ENCODE measurements at regions not wholly inside any gene's neighbourhood (a gene's known extent, or its start where the extent isn't known, plus 50 kb on each side); places are given as distances from the start of the nearest gene placed in this dataset.

DNA sequence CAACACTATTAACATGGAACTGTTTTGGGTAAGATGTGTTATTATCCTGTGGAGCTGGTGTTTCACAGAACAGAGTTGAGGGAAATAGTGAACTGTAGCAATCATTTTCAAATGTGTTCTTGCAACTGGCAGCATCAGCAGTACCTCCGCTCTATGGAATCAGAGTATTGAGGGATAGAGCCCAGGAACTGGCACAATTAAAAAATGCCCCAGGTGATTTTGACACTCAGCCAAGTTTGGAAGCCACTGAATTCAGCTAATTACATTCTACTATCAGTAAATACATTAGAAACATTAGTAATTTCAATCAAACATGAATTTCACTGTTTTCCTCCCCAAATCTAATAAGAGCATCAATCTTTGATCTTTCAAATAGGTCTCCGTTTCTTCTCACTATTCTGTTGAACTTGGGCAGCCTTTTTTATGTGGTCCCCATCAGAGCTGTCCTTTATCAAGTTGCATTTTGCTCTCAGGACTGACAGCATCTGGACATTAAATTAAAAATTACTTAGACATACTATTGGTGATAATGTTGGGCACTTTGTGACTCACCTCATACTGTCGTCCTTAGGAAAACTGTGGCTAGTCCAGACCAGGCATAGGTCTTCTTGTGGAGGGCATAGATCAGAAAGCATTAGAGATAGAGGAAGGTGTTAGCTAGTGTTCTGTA lies 251.5 kb downstream of the DHX35 start:
- DNase-seq (ENCODE audit: low spot score) = no peak

DNA sequence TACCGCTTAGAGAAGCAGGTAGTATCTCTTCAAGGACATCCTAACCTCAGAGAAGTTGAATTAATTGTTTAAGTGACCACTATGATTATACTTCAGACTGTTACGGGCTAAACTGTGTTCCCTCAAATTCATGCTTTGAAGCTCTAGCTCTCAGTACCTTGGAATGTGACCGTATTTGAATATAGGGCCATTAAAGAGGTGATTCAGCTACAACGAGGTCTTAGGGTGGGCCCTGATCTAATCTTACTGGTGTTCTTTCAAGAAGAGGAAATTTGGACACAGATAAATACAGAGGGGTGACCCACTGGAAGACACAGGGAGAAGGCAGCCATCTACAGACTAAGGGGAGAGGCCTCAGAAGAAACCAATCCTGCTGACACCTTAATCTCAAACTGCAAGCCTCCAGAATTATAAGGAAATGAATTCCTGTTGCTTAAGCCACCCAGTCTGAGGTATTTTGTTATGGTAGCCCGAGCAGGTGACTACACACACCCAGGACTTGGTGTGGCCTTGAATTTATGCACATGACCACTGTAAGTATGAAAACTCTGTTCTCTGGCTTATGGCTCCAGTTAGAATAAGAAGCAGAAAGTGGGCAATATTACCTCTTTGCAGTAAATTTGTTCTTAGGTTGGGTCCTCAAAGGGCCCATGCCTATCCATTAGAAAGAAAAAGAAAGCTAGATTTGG lies 249.1 kb downstream of the DHX35 start:
- no peak for DNase-seq (ENCODE audit: low spot score)

DNA sequence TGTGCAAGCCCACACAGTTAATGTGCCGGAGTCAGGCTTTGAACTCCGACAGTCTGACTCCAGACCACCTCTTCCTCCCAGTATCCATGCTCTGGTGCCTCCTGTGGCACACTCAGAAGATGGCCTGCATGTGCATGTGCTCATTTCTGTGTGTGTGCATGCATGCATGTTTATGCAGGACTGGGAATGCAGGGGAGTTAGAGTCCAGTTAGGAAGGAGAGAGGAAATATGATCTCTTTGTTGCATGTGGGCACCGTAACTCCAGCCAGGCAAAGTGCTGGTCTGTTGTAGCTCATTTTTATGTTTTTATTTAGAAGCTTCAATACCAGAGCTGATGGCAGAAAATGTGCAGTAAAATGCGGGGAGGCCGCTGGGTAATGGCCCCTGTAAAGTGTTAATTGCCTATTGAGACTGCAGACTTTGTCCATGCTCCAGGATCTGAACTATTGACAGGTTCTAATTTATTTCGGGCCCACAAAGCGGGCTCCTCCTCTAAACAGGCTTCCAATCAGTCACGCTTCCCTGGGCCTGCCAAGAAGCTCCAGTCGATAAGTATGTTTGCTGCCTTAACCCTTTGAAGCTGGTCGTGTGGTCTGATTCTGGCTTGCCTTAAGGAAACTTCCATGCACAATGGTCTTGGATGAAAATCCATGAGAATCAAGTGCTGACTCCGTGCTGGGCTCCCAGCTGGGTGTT lies 248.3 kb downstream of the DHX35 start:
- DNase-seq (ENCODE audit: low spot score) = no peak

DNA sequence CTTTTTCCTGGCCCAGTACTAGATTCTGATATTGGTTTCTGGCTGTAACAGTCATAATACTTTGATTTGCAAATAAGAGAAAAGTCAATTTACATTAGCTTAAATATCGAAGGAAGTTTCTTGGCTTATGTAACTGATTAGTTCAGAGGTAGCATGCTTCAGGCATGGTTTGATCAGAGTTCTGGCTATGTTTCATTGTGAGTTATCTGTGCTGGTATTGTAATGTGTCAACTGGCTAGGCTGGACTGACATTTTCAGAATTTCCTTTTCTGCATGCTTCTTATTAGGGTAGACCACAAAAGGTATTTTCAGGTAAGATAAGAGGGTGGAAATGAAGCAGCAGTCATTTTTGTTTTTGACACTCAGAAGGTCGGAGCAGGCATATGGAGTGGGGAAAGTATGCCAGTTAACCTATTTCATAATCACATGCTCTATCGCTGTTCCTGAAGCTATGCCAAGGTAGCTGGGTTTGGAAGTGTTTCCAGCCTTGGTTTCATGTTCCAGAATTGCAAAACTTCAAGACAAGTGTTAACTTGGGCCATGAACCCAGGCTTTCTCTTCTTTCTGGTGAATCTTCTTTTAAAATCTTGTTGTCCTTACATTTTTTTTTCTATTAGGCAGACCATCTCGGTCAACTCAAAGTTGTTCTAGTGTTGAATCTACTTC lies 244.9 kb downstream of the DHX35 start:
- DNase-seq (ENCODE audit: low spot score) = no peak

DNA sequence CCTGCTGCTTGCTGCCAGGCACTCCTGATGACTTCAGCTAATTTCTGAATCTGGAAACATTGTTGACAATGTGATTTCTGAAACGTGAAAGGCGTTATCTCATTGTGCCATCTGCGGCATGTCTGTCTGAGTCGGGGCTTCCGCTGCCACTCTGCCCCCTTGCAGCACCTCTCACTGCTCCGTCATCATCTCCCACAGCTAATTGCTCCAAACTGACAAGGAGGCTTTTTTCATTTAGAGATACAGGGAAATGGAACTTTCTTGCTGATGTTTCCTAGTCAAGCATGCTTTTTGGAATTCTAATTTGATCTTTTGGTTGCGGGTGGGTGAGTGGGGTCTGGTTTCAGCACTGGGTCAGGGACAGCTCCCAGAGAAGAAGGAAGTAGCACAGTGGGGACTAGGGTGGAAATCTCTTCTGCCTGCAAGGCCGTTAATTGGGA lies 233.5 kb downstream of the DHX35 start:
- DNase-seq (ENCODE audit: low spot score) = no peak

DNA sequence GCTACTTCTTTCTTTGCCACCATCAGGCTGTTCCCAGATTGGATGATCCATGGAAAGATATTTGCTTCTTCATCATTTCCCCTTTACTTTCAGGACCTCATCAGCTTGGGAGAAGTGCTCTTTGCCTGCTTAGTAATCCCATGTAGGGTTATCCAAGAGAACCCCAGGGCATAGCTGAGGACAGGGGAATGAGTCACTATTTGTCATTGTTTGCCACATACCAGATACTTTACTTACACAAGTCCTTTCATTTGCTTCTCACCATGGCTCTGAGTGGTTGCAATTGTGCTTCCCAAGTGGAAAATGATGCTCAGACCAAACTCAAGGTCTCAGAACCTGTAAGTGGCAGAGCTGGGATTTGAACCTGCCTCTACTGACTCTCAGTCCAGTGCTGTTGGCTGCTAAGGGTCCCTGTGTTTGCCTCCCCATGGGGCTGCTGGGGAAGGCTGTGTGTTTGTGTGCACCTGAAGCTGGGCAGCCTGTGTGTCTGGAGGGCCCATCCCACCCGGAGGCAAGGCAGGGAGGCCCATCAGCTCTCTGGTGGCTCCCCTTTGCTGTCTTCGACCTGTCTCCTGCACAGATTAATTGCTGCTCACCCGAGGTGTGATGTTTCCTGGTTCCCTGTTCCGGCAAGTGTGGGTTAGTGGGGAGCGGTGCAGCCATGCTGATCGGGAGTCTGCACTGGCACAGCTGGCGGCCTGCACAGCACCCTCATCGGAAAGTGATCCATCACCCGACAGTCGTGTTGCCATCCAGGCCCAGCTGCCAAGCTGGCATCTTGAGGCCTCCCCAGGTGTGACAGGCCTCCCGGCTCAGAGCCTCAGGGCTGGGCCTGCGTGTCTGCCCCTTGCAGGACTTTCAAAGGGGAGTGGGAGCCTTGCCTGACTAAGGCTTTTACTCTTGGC lies 228.8 kb downstream of the DHX35 start:
- no peak for DNase-seq (ENCODE audit: low spot score)

DNA sequence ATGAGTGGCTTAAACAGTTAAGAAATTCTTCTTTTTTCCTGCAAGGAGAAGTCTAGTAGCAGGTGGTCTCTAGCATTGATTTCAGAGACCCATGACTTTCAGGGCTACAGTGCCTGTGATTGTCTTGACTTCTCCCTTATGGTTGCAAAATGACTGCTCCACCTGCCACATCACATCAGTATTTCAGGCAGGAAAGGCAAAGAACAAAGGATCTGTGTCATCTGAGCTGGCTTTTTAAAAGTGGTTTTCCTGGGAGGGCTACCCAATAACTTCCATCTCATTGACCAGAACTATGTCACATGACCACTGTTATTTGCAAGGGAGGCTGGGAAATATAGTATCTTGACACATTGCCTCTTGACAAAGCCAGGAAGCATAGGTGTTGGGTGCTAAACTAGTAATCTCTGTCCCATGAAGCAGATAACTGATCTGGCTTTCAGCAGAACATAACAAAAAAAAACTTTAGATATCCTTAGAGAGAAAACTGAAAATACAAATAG lies 226.2 kb downstream of the DHX35 start:
- DNase-seq (ENCODE audit: low spot score) = no peak

DNA sequence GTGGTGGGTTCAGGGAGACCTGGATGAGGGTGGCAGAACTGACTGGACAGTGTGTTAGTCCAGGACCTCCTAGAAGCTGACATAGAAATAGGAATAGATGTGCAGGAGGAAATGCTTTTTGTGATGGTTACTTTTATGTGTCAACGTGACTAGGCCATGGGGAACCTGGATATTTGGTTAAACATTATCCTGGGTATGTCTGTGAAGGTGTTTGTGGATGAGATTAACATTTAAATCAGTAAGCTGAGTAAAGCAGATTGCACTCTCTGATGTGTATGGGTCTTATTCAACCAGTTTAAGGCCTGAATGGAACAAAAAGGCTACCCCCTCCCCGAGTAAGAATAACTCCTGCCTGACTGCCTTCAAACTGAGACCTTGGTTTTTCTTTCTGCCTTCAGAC lies 219.3 kb downstream of the DHX35 start:
- no peak for DNase-seq (ENCODE audit: low spot score)

DNA sequence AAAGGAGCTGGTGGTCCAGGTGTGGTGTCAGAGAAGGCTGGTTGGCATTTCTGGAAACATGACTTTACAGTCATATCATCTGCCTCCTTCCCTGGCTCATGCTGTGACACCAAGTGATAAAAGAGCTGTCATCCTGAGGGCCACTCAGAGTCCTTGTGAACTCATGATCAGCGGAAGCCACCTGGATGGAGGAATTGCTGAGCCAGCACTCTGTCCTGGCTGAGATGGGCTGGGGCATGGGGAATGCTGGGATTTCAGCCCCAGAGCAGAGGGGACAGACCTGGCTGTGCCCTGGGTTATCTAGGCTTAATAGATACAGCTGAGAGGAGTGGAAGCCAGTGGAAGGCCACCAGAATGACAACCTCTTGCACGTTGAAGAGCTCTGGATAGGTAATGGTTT lies 214.3 kb downstream of the DHX35 start:
- DNase-seq (ENCODE audit: low spot score) = no peak

DNA sequence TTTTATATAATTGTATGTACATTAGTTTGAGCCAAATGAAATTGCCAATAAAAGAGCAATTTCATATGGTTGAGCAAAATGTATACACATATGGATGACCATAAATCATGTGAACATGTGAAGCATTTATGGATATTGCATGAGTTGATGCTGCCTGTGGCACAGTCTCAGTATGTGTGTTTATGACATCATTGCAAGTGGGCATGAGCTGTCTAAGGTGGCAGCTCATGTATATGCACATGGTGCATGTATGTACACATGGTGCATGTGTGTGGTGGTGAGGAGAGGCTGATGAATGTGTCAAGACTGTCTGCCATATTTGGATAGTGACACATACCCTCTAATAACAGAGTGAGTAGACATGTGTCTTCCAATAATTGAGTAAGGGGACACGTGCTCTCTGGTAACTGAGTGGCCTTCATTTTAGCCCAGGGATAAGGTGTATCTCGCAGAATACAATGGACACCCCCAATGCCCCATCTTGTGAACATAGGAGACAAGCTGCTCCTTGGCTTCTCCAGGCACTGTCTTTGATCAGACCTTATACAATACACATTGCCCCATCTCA lies 208.8 kb downstream of the DHX35 start:
- DNase-seq (ENCODE audit: low spot score) = no peak

DNA sequence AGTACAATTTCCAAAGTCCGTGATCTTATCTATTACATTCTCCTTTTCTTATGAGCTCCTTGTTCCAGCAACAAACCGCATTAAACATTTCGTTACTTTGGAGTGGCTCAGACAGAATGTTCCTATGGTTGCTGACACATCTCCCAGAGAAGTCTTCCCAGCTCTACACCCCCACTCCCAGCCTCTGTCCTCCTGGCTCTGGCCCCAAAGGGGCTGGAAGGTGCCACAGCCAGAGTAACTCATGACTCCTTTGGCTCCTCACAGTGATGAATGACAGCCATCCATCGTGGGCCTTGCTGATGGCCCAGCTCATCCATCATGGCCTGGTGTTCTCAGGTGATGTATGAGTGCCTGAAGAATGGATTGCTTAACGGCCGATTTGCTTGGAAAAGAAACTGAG lies 203.0 kb downstream of the DHX35 start:
- no peak for DNase-seq (ENCODE audit: low spot score)

DNA sequence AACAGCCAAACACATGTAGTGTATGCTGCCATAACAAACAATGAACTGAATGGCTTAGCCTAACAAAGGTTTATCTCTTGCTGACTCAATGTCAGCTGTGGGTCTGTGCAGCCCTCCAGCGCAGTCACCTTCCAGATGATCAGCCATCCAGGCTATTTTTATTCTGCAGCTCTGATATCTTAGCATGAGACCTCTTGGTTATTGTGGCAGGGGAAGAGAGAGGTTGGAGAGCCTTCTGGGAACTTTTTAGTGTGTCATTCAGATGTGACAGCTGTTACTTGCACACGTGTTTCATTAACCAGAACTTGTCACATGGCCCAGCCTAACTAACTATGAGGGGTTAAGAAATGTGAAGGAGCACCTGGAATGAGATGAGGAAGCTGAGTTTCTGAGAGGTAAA lies 202.5 kb downstream of the DHX35 start:
- no peak for DNase-seq (ENCODE audit: low spot score)

DNA sequence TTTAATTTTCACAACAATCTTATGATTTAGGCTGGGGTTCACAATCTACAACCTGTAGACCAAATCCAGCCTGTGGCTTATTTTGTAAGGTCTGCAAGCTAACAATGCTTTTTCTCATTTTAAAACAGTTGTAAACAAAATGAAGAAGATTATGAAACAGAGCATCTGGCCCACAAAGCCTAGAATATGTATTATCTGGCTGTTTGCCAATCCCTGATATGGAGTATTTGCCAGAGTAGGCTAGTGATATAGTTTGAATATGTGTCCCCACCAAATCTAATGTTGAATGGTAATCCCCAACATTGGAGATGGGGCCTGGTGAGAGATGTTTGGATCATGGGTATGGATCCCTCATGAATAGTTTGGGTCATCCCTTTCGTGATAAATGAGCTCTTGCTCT lies 201.8 kb downstream of the DHX35 start:
- no peak for DNase-seq (ENCODE audit: low spot score)

DNA sequence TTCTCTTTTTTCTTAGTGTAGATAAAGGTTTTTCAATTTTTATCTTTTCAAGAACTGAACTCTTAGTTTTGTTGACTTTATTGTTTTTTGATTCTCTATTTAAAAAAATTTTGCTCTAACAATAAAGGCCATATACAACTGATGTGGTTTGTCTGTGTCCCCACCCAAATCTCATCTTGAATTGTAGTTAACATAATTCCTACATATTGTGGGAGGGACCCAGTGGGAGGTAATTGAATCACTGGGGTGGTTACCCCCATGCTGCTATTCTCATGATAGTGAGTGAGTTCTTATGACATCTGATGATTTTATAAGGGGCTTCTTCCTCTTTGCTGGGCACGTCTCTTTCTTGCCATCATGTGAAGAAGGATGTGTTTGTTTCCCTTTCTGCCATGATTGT lies 199.8 kb downstream of the DHX35 start:
- no peak for DNase-seq (ENCODE audit: low spot score)

DNA sequence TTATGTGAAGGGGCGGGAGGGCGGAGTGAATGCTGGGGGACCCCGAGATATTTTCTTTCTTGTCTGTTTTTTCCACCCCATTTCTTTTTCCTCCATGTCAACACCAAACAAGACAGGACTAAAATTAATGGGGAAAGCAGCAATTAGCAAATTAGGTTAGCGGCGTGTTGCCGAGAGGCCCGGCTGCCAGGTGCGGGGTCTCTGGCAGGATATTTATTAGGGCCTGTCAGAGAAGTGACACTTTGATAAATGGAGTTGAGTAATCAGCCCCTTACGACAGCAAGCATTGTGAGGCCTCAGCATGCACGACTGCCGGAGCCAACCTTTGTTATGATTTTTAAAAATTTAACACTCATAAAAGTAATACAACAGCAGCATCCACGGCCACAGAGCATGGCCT lies 193.8 kb downstream of the DHX35 start:
- DNase-seq (ENCODE audit: low spot score) = no peak

DNA sequence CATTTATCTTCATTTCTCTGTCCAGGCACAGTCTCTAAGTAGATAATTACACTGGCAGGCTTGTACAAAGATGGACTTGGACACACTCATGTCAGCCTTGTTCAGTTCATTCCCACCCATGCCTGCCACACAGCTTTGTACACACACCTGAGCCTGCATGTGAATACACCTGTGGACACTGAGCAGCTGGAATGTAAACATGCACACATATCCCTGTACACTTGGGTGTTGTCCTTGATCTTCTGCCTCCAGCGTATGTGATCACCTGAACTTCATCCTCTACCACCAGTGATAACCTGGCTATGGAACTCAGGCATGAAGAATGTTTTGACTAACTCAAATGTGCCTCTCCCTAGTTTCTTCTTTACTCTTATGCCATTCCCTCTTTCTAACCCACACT lies 190.6 kb downstream of the DHX35 start:
- no peak for DNase-seq (ENCODE audit: low spot score)

DNA sequence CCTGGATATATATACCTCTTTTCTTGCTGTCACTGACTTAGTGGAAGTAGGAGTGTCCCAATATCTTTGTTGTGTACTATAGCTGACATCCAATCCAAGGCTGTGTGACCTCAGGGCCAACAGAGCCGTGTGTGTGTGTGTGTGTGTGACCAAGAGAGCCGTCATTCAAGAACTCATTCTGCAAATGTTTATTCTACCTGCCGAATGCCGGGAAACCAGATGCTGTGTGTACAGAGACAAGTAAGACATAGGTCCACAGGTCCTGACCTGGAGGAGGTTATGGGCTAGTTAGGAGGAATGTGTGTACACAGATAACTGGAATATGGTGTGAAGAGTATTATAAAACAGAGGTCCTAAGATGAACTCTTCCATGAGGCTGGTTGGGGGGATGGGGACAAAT lies 190.0 kb downstream of the DHX35 start:
- DNase-seq (ENCODE audit: low spot score) = no peak

DNA sequence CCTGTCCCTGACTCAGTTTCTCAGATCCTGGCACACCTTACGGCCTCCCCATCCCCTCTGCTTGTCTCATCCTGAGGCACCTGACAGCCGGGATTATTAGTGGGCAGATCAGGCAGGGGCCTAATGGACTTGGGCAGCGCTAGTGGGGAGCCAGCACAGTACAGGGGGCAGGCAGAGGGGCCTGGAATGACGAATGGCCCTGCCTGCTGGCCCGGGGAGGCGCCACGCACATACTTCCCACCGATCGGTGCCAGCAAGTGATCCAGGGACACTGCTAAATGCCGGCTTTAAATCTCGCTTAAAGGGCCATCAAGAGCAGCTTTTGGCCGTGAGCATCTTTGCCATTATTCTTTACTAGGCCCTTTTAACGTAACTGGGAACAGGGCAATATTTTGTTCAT lies 188.4 kb downstream of the DHX35 start:
- DNase-seq (ENCODE audit: low spot score) = no peak

DNA sequence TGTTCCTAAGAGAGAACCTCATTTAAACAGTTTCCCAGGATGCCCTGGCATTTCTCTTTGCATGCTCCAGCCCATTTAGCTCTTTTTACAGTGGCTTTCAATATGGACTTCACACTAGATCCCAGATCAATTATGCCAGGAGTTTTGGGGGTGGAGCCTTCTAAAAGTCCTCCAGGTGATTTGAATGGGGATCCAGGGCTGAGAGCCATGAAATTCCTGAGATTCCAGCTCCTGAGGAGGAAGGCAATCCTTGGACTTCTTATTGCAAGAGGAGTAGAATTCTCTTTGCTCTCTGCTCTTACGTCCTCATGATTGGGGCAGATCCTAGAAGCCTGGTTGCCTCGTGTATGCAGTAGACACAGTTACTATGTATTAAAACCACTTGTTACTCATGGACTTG lies 184.2 kb downstream of the DHX35 start:
- DNase-seq (ENCODE audit: low spot score) = no peak

DNA sequence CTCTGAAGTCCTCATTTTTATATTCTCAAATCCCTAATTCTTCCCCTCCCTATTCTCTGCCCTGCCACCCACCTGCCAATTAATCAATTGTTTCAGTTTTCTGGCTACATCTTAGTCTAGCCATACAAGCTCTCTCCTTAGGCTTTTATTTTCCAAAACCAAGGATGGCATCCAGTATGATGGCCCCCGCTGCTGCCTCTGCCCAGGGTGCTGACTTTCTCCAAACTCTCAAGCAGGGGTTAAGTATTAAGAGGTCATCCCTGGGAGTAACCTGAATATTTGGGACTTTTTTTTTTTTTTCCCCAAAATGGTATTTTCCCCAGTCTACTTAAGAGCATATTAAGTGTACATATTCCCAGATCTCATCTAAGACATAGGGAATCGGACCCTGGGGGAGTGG lies 183.8 kb downstream of the DHX35 start:
- DNase-seq (ENCODE audit: low spot score) = no peak

DNA sequence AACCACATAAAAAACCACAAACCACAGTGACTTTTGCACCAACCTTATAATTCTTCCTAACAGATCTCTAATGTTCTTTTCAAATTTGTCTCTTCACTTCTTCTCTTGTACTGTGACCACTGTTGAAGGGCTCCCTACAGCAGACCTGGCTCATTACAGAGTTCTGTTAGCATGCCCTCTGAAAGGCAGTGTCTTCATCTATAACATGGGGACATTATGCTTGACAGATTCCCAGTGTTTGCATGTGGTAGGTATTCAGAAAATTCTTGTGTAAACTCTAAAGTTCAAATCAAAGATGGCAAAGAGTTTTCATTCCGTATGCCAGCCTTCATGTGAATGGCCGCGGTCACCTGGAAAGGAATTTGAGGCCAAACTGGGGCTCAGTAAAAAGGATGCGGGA lies 182.6 kb downstream of the DHX35 start:
- DNase-seq (ENCODE audit: low spot score) = no peak
